GM21367 (cell line): ENCODE measurements at regions not wholly inside any gene's neighbourhood (a gene's known extent, or its start where the extent isn't known, plus 50 kb on each side); places are given as distances from the start of the nearest gene placed in this dataset.

Experiments used
- ATAC-seq: cut with Tn5 transposase; IDR thresholded peaks from one replicate; pipeline ENCODE4 v1.9.1; 2021; ENCODE audit not compliant: unreplicated experiment

GRCh38 chr12:85733221-85733840 is 102.9 kb downstream of the RASSF9 start:
- ATAC-seq, result no peak

GRCh38 chr12:85733984-85734383 is 102.2 kb downstream of the RASSF9 start:
- ATAC-seq, result no peak

GRCh38 chr12:85740186-85740585 is 96.0 kb downstream of the RASSF9 start:
- no peak for ATAC-seq

GRCh38 chr12:85741046-85741445 is 95.2 kb downstream of the RASSF9 start:
- no peak for ATAC-seq

- ATAC-seq, result no peak
These were observed 88.2 kb downstream of the RASSF9 start for GRCh38 chr12:85747941-85748495.
